Omental fat pad (tissue), 3 donors: ENCODE measurements at regions not wholly inside any gene's neighbourhood (a gene's known extent, or its start where the extent isn't known, plus 50 kb on each side); places are given as distances from the start of the nearest gene placed in this dataset.

Source experiments
- ATAC-seq: fragments of 150-250 bp; one replicate; pipeline ENCODE4 v1.9.1; 2016; ENCODE audit warnings: mild to moderate bottlenecking, moderate library complexity; ENCODE audit not compliant: low FRiP score
- DNase-seq: peaks from one replicate; pipeline ENCODE4 v3.0.0-alpha.2; 2019; ENCODE audit warnings: low spot score
- CTCF ChIP-seq, 3 donors: fragments of 450-650 bp; IDR thresholded peaks; one replicate each; pipeline ENCODE4 v1.5.1; 2016 to 2017; ENCODE audit warnings: antibody characterized with exemption in 3 of 3, mild to moderate bottlenecking in 3 of 3, moderate library complexity in 2 of 3

- no peak for TF ChIP-seq CTCF (IDR thresholded peaks at IDR 0.05)
- ATAC-seq (no peak), DNase-seq (no peak)
These were observed 78.0 kb downstream of the SAMD9 start for GRCh38 chr7:93039786-93040185.

GRCh38 chr7:93039282-93039681, 78.5 kb downstream of the SAMD9 start:
- DNase-seq (no peak), ATAC-seq (no peak)
- no peak for TF ChIP-seq CTCF (IDR thresholded peaks at IDR 0.05)

- no peak for ATAC-seq
- DNase-seq = no peak
- no peak for TF ChIP-seq CTCF (IDR thresholded peaks at IDR 0.05)
These were observed 81.0 kb downstream of the SAMD9 start for GRCh38 chr7:93036807-93037206.

GRCh38 chr7:93036149-93036640, 81.6 kb downstream of the SAMD9 start:
- no peak for ATAC-seq
- DNase-seq = no peak
- no peak for TF ChIP-seq CTCF (IDR thresholded peaks at IDR 0.05)

GRCh38 chr7:93031795-93032194, 86.0 kb downstream of the SAMD9 start:
- no peak for TF ChIP-seq CTCF (IDR thresholded peaks at IDR 0.05)
- no peak for DNase-seq
- ATAC-seq = no peak

GRCh38 chr7:93030605-93031225, 87.1 kb downstream of the SAMD9 start:
- ATAC-seq = no peak
- TF ChIP-seq CTCF (IDR thresholded peaks at IDR 0.05) = no peak
- no peak for DNase-seq

GRCh38 chr7:93029056-93029455, 88.7 kb downstream of the SAMD9 start:
- no peak for ATAC-seq
- no peak for TF ChIP-seq CTCF (IDR thresholded peaks at IDR 0.05)
- DNase-seq = no peak
